Activated CD4-positive, alpha-beta T cell treated with anti-CD3 and anti-CD28 coated beads, Interleukin-2, amount 10 ng/mL, durations not matched to agents 24 days and 14 days (primary cell): ENCODE measurements at regions not wholly inside any gene's neighbourhood (a gene's known extent, or its start where the extent isn't known, plus 50 kb on each side); places are given as distances from the start of the nearest gene placed in this dataset.
"Not testable (repeated sequence)": the region's sequence is repeated elsewhere in the genome, so short reads cannot be mapped to it uniquely, and the experiment has no call there.

Source experiments
- DNase-seq: peaks from one replicate; pipeline ENCODE4 v3.0.0; 2022
- H3K27ac Mint-ChIP-seq: one replicate; pipeline ENCODE4 v1.8.0; 2022; ENCODE audit warnings: mild to moderate bottlenecking, mixed read lengths
- H3K27me3 Mint-ChIP-seq: one replicate; pipeline ENCODE4 v1.8.0; 2022; ENCODE audit warnings: mixed read lengths
- H3K36me3 Mint-ChIP-seq: one replicate; pipeline ENCODE4 v1.8.0; 2022; ENCODE audit warnings: low read depth, mild to moderate bottlenecking, mixed read lengths
- H3K4me1 Mint-ChIP-seq: one replicate; pipeline ENCODE4 v1.8.0; 2021; ENCODE audit warnings: mixed read lengths
- H3K4me3 Mint-ChIP-seq: one replicate; pipeline ENCODE4 v1.8.0; 2022; ENCODE audit warnings: mild to moderate bottlenecking, moderate library complexity, mixed read lengths
- H3K9me3 Mint-ChIP-seq: one replicate; pipeline ENCODE4 v1.8.0; 2021; ENCODE audit warnings: mixed read lengths
- intact Hi-C: fragments of 100-400 bp; cut with micrococcal nuclease; formaldehyde crosslinking; loops from one replicate; pipeline ENCODE4 v1.15.1; 2023

GRCh38 chr5:174810796-174811195 lies 86.4 kb downstream of the MSX2 start:
- H3K9me3 Mint-ChIP-seq: no peaks in the 10 kb centered on the region
- no peak overlapping the region for H3K27ac Mint-ChIP-seq
- no peaks in the 10 kb centered on the region for H3K36me3 Mint-ChIP-seq
- H3K27me3 Mint-ChIP-seq: no peaks in the 10 kb centered on the region
- no peak overlapping the region for H3K4me3 Mint-ChIP-seq
- intact Hi-C loops: no loop called here
- no peaks in the 10 kb centered on the region for H3K4me1 Mint-ChIP-seq
- no peak for DNase-seq

GRCh38 chr5:174807471-174807870 lies 83.1 kb downstream of the MSX2 start:
- Mint-ChIP-seq H3K27me3 (no peaks in the 10 kb centered on the region), H3K4me3 (no peak overlapping the region), H3K27ac (no peak overlapping the region), H3K4me1 (no peaks in the 10 kb centered on the region), H3K36me3 (no peaks in the 10 kb centered on the region), H3K9me3 (peaks cover 3% of the 10 kb centered on the region)
- intact Hi-C loops: no loop called here
- DNase-seq: no peak

- no peak overlapping the region for H3K4me3 Mint-ChIP-seq
- no peaks in the 10 kb centered on the region for H3K36me3 Mint-ChIP-seq
- no peaks in the 10 kb centered on the region for H3K4me1 Mint-ChIP-seq
- peaks cover 3% of the 10 kb centered on the region for H3K9me3 Mint-ChIP-seq
- H3K27me3 Mint-ChIP-seq: no peaks in the 10 kb centered on the region
- no peak for DNase-seq
- intact Hi-C loops: no loop called here
- H3K27ac Mint-ChIP-seq: no peak overlapping the region
These were observed 82.3 kb downstream of the MSX2 start for GRCh38 chr5:174806729-174807128.

GRCh38 chr5:174801798-174802197 lies 77.4 kb downstream of the MSX2 start:
- intact Hi-C loops: no loop called here
- H3K9me3 Mint-ChIP-seq: peaks cover 3% of the 10 kb centered on the region
- H3K4me1 Mint-ChIP-seq: peaks cover 5% of the 10 kb centered on the region
- H3K27ac Mint-ChIP-seq: no peak overlapping the region
- no peak for DNase-seq
- no peaks in the 10 kb centered on the region for H3K36me3 Mint-ChIP-seq
- H3K27me3 Mint-ChIP-seq: peaks cover 14% of the 10 kb centered on the region
- no peak overlapping the region for H3K4me3 Mint-ChIP-seq

GRCh38 chr5:174800435-174800834 lies 76.1 kb downstream of the MSX2 start:
- DNase-seq: no peak
- peaks cover 14% of the 10 kb centered on the region for H3K27me3 Mint-ChIP-seq
- no peak overlapping the region for H3K4me3 Mint-ChIP-seq
- H3K36me3 Mint-ChIP-seq: no peaks in the 10 kb centered on the region
- H3K27ac Mint-ChIP-seq: no peak overlapping the region
- intact Hi-C loops: no loop called here
- peaks cover 3% of the 10 kb centered on the region for H3K9me3 Mint-ChIP-seq
- peaks cover 5% of the 10 kb centered on the region for H3K4me1 Mint-ChIP-seq

- no peaks in the 10 kb centered on the region for H3K36me3 Mint-ChIP-seq
- peaks cover 3% of the 10 kb centered on the region for H3K9me3 Mint-ChIP-seq
- H3K4me1 Mint-ChIP-seq: peaks cover 5% of the 10 kb centered on the region
- no peak for DNase-seq
- intact Hi-C loops: no loop called here
- H3K27me3 Mint-ChIP-seq: peaks cover 15% of the 10 kb centered on the region
- H3K4me3 Mint-ChIP-seq: no peak overlapping the region
- no peak overlapping the region for H3K27ac Mint-ChIP-seq
These were observed 74.7 kb downstream of the MSX2 start for GRCh38 chr5:174799121-174799520.

- no peak for DNase-seq
- no peak overlapping the region for H3K4me3 Mint-ChIP-seq
- intact Hi-C loops: no loop called here
- H3K9me3 Mint-ChIP-seq: no peaks in the 10 kb centered on the region
- peaks cover 17% of the 10 kb centered on the region for H3K27me3 Mint-ChIP-seq
- no peak overlapping the region for H3K27ac Mint-ChIP-seq
- H3K36me3 Mint-ChIP-seq: no peaks in the 10 kb centered on the region
- peaks cover 7% of the 10 kb centered on the region for H3K4me1 Mint-ChIP-seq
These were observed 74.2 kb downstream of the MSX2 start for GRCh38 chr5:174798551-174798951.

GRCh38 chr5:174796711-174797192 lies 72.4 kb downstream of the MSX2 start:
- Mint-ChIP-seq H3K36me3 (no peaks in the 10 kb centered on the region), H3K27me3 (peaks cover 17% of the 10 kb centered on the region), H3K4me1 (peaks cover 7% of the 10 kb centered on the region), H3K9me3 (no peaks in the 10 kb centered on the region), H3K4me3 (no peak overlapping the region), H3K27ac (no peak overlapping the region)
- no peak for DNase-seq
- intact Hi-C loops: no loop called here

GRCh38 chr5:174794931-174795672 lies 70.7 kb downstream of the MSX2 start:
- Mint-ChIP-seq H3K9me3 (no peaks in the 10 kb centered on the region), H3K4me1 (peaks cover 7% of the 10 kb centered on the region), H3K27me3 (peaks cover 17% of the 10 kb centered on the region), H3K4me3 (no peak overlapping the region), H3K27ac (no peak overlapping the region), H3K36me3 (no peaks in the 10 kb centered on the region)
- intact Hi-C loops: loop anchor here (5.0 kb wide), 1 partner anchor 468 kb away; no protein-coding TSS in a partner anchor
- no peak for DNase-seq

GRCh38 chr5:174793684-174794328 lies 69.4 kb downstream of the MSX2 start:
- intact Hi-C loops: loop anchor here (1.0 to 5.0 kb wide), 2 partner anchors 375 to 467 kb away; no protein-coding TSS in a partner anchor
- DNase-seq: peak; percentile 85
- no peaks in the 10 kb centered on the region for H3K9me3 Mint-ChIP-seq
- H3K4me1 Mint-ChIP-seq: peaks cover 7% of the 10 kb centered on the region
- H3K4me3 Mint-ChIP-seq: no peak overlapping the region
- no peak overlapping the region for H3K27ac Mint-ChIP-seq
- peaks cover 13% of the 10 kb centered on the region for H3K27me3 Mint-ChIP-seq
- H3K36me3 Mint-ChIP-seq: no peaks in the 10 kb centered on the region

- no peak overlapping the region for H3K4me3 Mint-ChIP-seq
- peaks cover 2% of the 10 kb centered on the region for H3K4me1 Mint-ChIP-seq
- DNase-seq: no peak
- intact Hi-C loops: loop anchor here (1.0 to 5.0 kb wide), 2 partner anchors 374 to 466 kb away; no protein-coding TSS in a partner anchor
- H3K9me3 Mint-ChIP-seq: no peaks in the 10 kb centered on the region
- no peak overlapping the region for H3K27ac Mint-ChIP-seq
- no peaks in the 10 kb centered on the region for H3K36me3 Mint-ChIP-seq
- H3K27me3 Mint-ChIP-seq: peaks cover 7% of the 10 kb centered on the region
These were observed 68.7 kb downstream of the MSX2 start for GRCh38 chr5:174793076-174793475.

- H3K27ac Mint-ChIP-seq, H3K4me1 Mint-ChIP-seq, H3K9me3 Mint-ChIP-seq, H3K4me3 Mint-ChIP-seq, H3K27me3 Mint-ChIP-seq, DNase-seq, H3K36me3 Mint-ChIP-seq: not testable (repeated sequence)
- intact Hi-C loops: loop anchor here (5.0 kb wide), 1 partner anchor 465 kb away; no protein-coding TSS in a partner anchor
These were observed 67.9 kb downstream of the MSX2 start for GRCh38 chr5:174792265-174792664.

GRCh38 chr5:174790906-174791305 lies 66.5 kb downstream of the MSX2 start:
- H3K27ac Mint-ChIP-seq: no peak overlapping the region
- intact Hi-C loops: loop anchor here (5.0 kb wide), 1 partner anchor 464 kb away; no protein-coding TSS in a partner anchor
- no peaks in the 10 kb centered on the region for H3K9me3 Mint-ChIP-seq
- H3K36me3 Mint-ChIP-seq: no peaks in the 10 kb centered on the region
- no peak for DNase-seq
- no peak overlapping the region for H3K4me3 Mint-ChIP-seq
- peaks cover 4% of the 10 kb centered on the region for H3K27me3 Mint-ChIP-seq
- H3K4me1 Mint-ChIP-seq: peaks cover 2% of the 10 kb centered on the region

GRCh38 chr5:174789596-174789995 lies 65.2 kb downstream of the MSX2 start:
- peaks cover 4% of the 10 kb centered on the region for H3K27me3 Mint-ChIP-seq
- H3K4me3 Mint-ChIP-seq: no peak overlapping the region
- DNase-seq: no peak
- intact Hi-C loops: no loop called here
- H3K4me1 Mint-ChIP-seq: peaks cover 2% of the 10 kb centered on the region
- no peaks in the 10 kb centered on the region for H3K36me3 Mint-ChIP-seq
- no peak overlapping the region for H3K27ac Mint-ChIP-seq
- no peaks in the 10 kb centered on the region for H3K9me3 Mint-ChIP-seq
